ENCODE measurements at regions not wholly inside any gene's neighbourhood (a gene's known extent, or its start where the extent isn't known, plus 50 kb on each side); places are given as distances from the start of the nearest gene placed in this dataset.

- Histone ChIP-seq H3K9me3 (peaks cover 0 to 5% (median 0%) of the 10 kb centered on the region in 4 donors), H3K4me3 (no peak overlapping the region), H3K4me1 (no peaks in the 10 kb centered on the region), H3K36me3 (no peaks in the 10 kb centered on the region), H3K27ac (no peak overlapping the region), H3K27me3 (no peaks in the 10 kb centered on the region)
- no peak for TF ChIP-seq CTCF (IDR thresholded peaks at IDR 0.05)
- no peak for TF ChIP-seq POLR2A (IDR thresholded peaks at IDR 0.05)
- no peak for DNase-seq
These were observed 785.1 kb downstream of the GALR1 start for GRCh38 chr18:78034755-78035154.

GRCh38 chr18:78041218-78041617, 791.6 kb downstream of the GALR1 start:
- Histone ChIP-seq H3K9me3 (peaks cover 0 to 4% (median 0%) of the 10 kb centered on the region in 4 donors), H3K4me3 (no peak overlapping the region), H3K4me1 (no peaks in the 10 kb centered on the region), H3K27me3 (no peaks in the 10 kb centered on the region), H3K27ac (no peak overlapping the region), H3K36me3 (no peaks in the 10 kb centered on the region)
- no peak for TF ChIP-seq POLR2A (IDR thresholded peaks at IDR 0.05)
- no peak for TF ChIP-seq CTCF (IDR thresholded peaks at IDR 0.05)
- DNase-seq = no peak

GRCh38 chr18:78046631-78047030, 797.0 kb downstream of the GALR1 start:
- no peak overlapping the region for H3K4me3 ChIP-seq
- no peaks in the 10 kb centered on the region for H3K4me1 ChIP-seq
- no peaks in the 10 kb centered on the region for H3K9me3 ChIP-seq
- DNase-seq = no peak
- no peaks in the 10 kb centered on the region for H3K36me3 ChIP-seq
- no peaks in the 10 kb centered on the region for H3K27me3 ChIP-seq
- H3K27ac ChIP-seq = no peak overlapping the region
- TF ChIP-seq POLR2A (IDR thresholded peaks at IDR 0.05) = no peak
- TF ChIP-seq CTCF (IDR thresholded peaks at IDR 0.05) = no peak

GRCh38 chr18:78049281-78049680, 799.6 kb downstream of the GALR1 start:
- Histone ChIP-seq H3K27ac (no peak overlapping the region), H3K4me1 (no peaks in the 10 kb centered on the region), H3K27me3 (no peaks in the 10 kb centered on the region), H3K9me3 (no peaks in the 10 kb centered on the region), H3K4me3 (no peak overlapping the region), H3K36me3 (no peaks in the 10 kb centered on the region)
- no peak for TF ChIP-seq POLR2A (IDR thresholded peaks at IDR 0.05)
- TF ChIP-seq CTCF (IDR thresholded peaks at IDR 0.05) = no peak
- DNase-seq = no peak

GRCh38 chr18:78054801-78055200, 805.2 kb downstream of the GALR1 start:
- Histone ChIP-seq H3K9me3 (no peaks in the 10 kb centered on the region), H3K27me3 (no peaks in the 10 kb centered on the region), H3K36me3 (no peaks in the 10 kb centered on the region), H3K4me3 (no peak overlapping the region), H3K4me1 (no peaks in the 10 kb centered on the region), H3K27ac (no peak overlapping the region)
- TF ChIP-seq POLR2A (IDR thresholded peaks at IDR 0.05) (no peak), CTCF (IDR thresholded peaks at IDR 0.05) (no peak)
- no peak for DNase-seq

- Histone ChIP-seq H3K4me1 (no peaks in the 10 kb centered on the region), H3K27me3 (no peaks in the 10 kb centered on the region), H3K4me3 (no peak overlapping the region), H3K9me3 (no peaks in the 10 kb centered on the region), H3K27ac (no peak overlapping the region), H3K36me3 (no peaks in the 10 kb centered on the region)
- DNase-seq = no peak
- TF ChIP-seq CTCF (IDR thresholded peaks at IDR 0.05) (no peak), POLR2A (IDR thresholded peaks at IDR 0.05) (no peak)
These were observed 806.4 kb downstream of the GALR1 start for GRCh38 chr18:78056011-78056410.
